Omental fat pad (tissue), 3 donors: ENCODE measurements at regions not wholly inside any gene's neighbourhood (a gene's known extent, or its start where the extent isn't known, plus 50 kb on each side); places are given as distances from the start of the nearest gene placed in this dataset.

Experiments used
- ATAC-seq: fragments of 150-250 bp; one replicate; pipeline ENCODE4 v1.9.1; 2016; ENCODE audit warnings: mild to moderate bottlenecking, moderate library complexity; ENCODE audit not compliant: low FRiP score
- DNase-seq: peaks from one replicate; pipeline ENCODE4 v3.0.0-alpha.2; 2019; ENCODE audit warnings: low spot score
- TF ChIP-seq, protein P1 (sequence below), 3 donors: fragments of 450-650 bp; IDR thresholded peaks; one replicate each; pipeline ENCODE4 v1.5.1; 2016 to 2017; ENCODE audit warnings: antibody characterized with exemption in 3 of 3, mild to moderate bottlenecking in 3 of 3, moderate library complexity in 2 of 3

GRCh38 chr15:98151096-98151495, 190.6 kb downstream of the ARRDC4 start:
- TF ChIP-seq, protein P1, sequence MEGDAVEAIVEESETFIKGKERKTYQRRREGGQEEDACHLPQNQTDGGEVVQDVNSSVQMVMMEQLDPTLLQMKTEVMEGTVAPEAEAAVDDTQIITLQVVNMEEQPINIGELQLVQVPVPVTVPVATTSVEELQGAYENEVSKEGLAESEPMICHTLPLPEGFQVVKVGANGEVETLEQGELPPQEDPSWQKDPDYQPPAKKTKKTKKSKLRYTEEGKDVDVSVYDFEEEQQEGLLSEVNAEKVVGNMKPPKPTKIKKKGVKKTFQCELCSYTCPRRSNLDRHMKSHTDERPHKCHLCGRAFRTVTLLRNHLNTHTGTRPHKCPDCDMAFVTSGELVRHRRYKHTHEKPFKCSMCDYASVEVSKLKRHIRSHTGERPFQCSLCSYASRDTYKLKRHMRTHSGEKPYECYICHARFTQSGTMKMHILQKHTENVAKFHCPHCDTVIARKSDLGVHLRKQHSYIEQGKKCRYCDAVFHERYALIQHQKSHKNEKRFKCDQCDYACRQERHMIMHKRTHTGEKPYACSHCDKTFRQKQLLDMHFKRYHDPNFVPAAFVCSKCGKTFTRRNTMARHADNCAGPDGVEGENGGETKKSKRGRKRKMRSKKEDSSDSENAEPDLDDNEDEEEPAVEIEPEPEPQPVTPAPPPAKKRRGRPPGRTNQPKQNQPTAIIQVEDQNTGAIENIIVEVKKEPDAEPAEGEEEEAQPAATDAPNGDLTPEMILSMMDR (IDR thresholded peaks at IDR 0.05) = no peak
- DNase-seq (no peak), ATAC-seq (no peak)

DNA sequence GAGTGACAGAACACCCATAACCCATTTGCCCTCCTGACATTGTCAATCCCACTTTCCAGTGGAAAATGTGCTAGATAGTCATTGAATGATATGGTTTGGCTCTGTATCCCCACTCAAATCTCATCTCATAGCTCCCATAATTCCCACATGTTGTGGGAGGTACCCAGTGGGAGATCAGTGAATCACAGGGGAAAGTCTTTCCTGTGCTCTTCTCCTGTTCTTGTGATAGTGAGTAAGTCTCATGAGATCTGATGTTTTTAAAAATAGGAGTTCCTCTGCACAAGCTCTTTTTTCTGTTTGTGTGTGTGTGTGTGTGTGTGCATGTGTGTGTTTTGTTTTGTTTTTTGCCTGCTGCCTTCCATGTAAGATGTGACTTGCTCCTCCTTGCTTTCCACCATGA, 191.7 kb downstream of the ARRDC4 start:
- ATAC-seq (no peak), DNase-seq (no peak)
- TF ChIP-seq, protein P1 (IDR thresholded peaks at IDR 0.05) = no peak

DNA sequence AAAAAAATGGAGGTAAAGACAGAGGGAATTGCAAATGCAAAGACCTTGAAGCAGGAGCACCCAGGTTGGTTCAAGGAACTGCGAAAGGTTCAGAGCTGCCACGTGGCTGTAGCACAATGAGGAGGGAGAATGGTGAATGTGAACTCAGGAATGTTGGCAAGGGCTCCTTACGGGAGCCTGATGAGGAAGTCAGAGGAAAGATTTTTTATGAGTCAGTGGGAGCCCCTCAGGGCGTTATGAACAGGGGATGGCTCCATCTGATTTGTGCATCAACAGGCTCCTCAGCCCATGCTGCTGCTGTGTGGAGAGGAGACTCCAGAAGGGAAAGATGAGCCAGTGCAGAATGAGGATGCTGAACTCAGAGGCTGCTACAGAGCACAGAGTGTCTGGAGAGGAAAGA, 194.4 kb downstream of the ARRDC4 start:
- ATAC-seq = peak; percentile 90
- DNase-seq = no peak
- TF ChIP-seq, protein P1 (IDR thresholded peaks at IDR 0.05) = no peak

GRCh38 chr15:98155356-98155755, 194.9 kb downstream of the ARRDC4 start:
- TF ChIP-seq, protein P1 (IDR thresholded peaks at IDR 0.05) = no peak
- ATAC-seq (no peak), DNase-seq (no peak)

GRCh38 chr15:98160236-98160635, 199.7 kb downstream of the ARRDC4 start:
- TF ChIP-seq, protein P1 (IDR thresholded peaks at IDR 0.05) = no peak
- ATAC-seq (no peak), DNase-seq (no peak)

DNA sequence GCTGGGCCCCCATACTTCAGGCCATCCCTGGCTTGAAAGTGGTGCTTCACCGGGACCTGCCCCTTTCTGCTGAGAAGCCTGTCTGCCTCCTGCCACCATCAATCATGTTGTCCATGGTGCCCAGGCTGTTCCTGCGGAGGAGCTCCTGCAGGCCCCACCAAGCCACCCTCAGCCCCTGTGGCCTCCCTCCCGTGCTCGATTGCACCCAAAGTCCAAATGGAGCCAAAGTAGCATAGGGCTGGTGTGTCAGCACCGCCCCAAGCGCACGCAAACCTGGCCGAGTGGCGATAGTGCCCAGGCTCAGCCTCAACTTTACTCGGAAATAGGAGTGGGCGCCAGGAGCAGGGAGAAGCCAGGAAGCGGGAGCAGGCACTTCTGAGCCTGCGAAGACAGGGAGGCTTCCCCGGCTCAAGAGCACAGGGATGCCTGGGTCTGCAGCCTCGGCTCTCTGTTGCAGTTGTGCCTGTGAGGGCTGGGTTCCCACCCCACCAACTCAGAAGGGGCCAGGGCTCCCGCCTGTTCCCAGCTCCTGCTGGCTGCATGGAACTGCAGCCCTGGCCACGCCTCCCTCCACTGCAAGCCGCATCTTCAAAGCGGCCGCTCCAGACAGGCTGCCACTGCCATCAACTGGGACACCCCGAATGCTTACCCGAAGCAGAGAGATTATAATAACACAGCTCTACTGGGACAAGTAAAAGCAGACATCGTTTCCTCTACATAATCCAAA, 203.0 kb downstream of the ARRDC4 start:
- DNase-seq (no peak), ATAC-seq (no peak)
- TF ChIP-seq, protein P1 (IDR thresholded peaks at IDR 0.05) = no peak

DNA sequence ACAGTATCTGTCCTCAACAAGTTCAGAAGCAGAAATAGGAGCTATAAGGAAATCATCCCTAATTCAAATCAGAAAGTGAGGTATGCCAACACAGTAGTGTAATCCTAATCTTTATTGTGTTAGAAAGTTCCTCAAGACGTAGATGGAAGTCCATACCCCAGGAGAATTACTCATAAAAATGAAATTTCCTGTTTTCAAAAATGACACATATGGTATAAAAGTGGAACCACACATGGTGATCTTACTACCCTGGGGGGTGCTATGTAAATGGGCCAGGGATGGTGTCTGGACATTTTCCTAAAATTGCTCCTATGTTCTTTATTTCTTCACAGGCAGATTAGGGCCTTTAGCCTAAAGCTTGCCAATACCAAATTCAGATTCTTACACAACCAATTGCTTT, 204.1 kb downstream of the ARRDC4 start:
- ATAC-seq = no peak
- TF ChIP-seq, protein P1 (IDR thresholded peaks at IDR 0.05) = no peak

More for the DNA sequence above, 204.1 kb downstream of the ARRDC4 start:
- DNase-seq = no peak
